Activated CD4-positive, alpha-beta memory T cell treated with anti-CD3 and anti-CD28 coated beads, Interleukin-2, amount 10 ng/mL, durations not matched to agents 7 days and 5 days (primary cell): ENCODE measurements at regions not wholly inside any gene's neighbourhood (a gene's known extent, or its start where the extent isn't known, plus 50 kb on each side); places are given as distances from the start of the nearest gene placed in this dataset.

Experiments used
- CTCF ChIA-PET: fragments of 350-600 bp; sonication (Branson Sonifier 250); formaldehyde crosslinking; loops from one replicate; lab custom pipeline; 2021; ENCODE audit warnings: antibody characterized with exemption, inconsistent platforms; lab: Charles Lee
- POLR2A ChIA-PET: fragments of 350-600 bp; sonication (Branson Sonifier 250); formaldehyde crosslinking; loops from one replicate; lab custom pipeline; 2021; ENCODE audit warnings: antibody characterized with exemption; lab: Charles Lee
- DNase-seq: peaks from one replicate; pipeline ENCODE4 v3.0.0-alpha.2; 2020
- H3K27ac Mint-ChIP-seq: one replicate; pipeline ENCODE4 v1.8.0; 2021; ENCODE audit warnings: mild to moderate bottlenecking, mixed read lengths
- H3K27me3 Mint-ChIP-seq: one replicate; pipeline ENCODE4 v1.8.0; 2021; ENCODE audit warnings: mixed read lengths
- H3K36me3 Mint-ChIP-seq: one replicate; pipeline ENCODE4 v1.8.0; 2021; ENCODE audit warnings: low read depth, mixed read lengths
- H3K4me1 Mint-ChIP-seq: one replicate; pipeline ENCODE4 v1.8.0; 2021; ENCODE audit warnings: mixed read lengths
- H3K4me3 Mint-ChIP-seq: one replicate; pipeline ENCODE4 v1.8.0; 2021; ENCODE audit warnings: mild to moderate bottlenecking, mixed read lengths
- H3K9me3 Mint-ChIP-seq: one replicate; pipeline ENCODE4 v1.8.0; 2021; ENCODE audit warnings: mixed read lengths

- Mint-ChIP-seq H3K4me3 (no peak overlapping the region), H3K9me3 (no peaks in the 10 kb centered on the region), H3K4me1 (no peaks in the 10 kb centered on the region), H3K36me3 (no peaks in the 10 kb centered on the region), H3K27me3 (peaks cover 18% of the 10 kb centered on the region), H3K27ac (no peak overlapping the region)
- ChIA-PET POLR2A (no interaction called here), CTCF (interaction anchor here (0.6 kb wide), 1 partner anchor 590 kb away, joined by 3 read pairs; no protein-coding TSS in a partner anchor)
- no peak for DNase-seq
Observed at GRCh38 chr1:87274851-87275250, 53.8 kb upstream of the LMO4 start.

- Mint-ChIP-seq H3K36me3 (no peaks in the 10 kb centered on the region), H3K4me3 (no peak overlapping the region), H3K27ac (no peak overlapping the region), H3K27me3 (peaks cover 11% of the 10 kb centered on the region), H3K4me1 (no peaks in the 10 kb centered on the region), H3K9me3 (no peaks in the 10 kb centered on the region)
- ChIA-PET POLR2A (no interaction called here), CTCF (interaction anchor here (1.1 kb wide), 1 partner anchor 14 kb away, joined by 6 read pairs; no protein-coding TSS in a partner anchor)
- DNase-seq, result no peak
Observed at GRCh38 chr1:87278825-87279535, 49.7 kb upstream of the LMO4 start.
